GM19043 (cell line): ENCODE measurements at regions not wholly inside any gene's neighbourhood (a gene's known extent, or its start where the extent isn't known, plus 50 kb on each side); places are given as distances from the start of the nearest gene placed in this dataset.
"Not testable (repeated sequence)": the region's sequence is repeated elsewhere in the genome, so short reads cannot be mapped to it uniquely, and the experiment has no call there.

Source experiments
- ATAC-seq: cut with Tn5 transposase; IDR thresholded peaks from one replicate; pipeline ENCODE4 v1.9.1; 2021; ENCODE audit warnings: low read depth; ENCODE audit not compliant: unreplicated experiment

DNA sequence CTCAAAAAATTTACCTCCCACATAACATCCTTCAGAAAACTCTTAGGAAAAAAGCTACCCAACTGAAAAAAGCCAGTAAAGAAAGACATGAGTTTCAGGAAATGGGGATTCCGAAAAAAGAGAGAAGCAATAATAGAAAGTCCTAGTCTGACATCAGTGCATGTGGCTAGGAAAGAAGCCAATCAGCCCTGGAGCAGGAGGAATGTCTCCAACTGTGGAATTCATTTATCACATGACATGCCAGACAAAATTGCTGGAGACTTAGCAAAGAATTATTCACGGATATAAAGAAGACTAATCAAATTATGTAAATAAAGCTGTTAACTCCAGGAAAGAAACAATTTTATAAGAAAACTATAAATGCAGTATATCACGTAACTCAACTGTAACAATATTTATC is 258.9 kb upstream of the RARB start:
- ATAC-seq = no peak

DNA sequence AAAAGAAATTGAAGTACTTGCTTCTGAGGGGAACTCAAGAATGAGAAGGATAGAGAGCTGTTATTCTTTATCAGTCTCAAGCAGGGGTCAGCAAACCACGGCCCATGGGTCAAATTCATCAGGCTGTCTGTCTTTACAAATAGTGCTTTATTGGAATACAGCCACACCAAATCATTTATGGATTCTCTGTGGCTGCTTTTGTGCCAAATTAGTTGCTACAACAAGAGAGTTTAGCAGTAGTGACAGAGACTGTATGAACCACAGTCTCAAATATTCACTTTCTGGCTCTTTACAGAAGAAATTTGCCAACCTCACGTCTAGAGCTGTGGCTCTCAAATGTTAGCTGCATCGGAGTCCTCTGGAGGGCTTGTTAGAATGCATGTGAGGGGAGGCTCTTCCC is 258.0 kb upstream of the RARB start:
- no peak for ATAC-seq

DNA sequence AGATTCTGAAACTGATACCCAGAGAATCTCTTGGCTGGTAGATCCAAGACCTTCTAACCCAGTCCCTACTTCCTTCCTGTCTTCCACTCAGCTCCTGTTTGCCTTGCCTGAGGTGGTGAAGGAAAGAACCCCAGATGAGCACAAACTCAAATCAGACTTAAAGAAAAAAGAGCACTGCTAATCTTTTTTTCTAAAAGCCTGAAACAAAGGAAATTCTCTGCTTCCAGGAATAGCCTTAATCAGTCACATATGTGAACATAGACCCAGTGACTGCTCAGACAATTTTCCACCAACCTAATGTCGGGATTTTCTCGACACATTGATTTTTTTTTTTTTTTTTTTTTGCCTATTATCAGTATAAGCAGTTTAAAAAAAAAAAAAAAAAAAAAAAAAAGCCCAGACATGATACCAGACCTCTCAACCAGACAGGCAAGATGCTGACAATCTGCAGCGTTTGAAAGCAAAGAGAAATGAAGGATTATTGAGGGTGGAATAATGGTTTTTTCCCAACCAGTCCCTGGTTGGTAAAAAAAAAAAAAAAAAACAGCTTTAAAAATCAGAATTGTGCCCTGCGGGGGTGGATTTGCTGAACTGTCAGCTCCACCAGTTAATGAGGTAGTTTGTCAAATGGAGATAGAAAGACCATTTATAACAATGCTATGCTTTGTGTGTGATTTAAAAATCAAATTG is 256.8 kb upstream of the RARB start:
- no peak for ATAC-seq

DNA sequence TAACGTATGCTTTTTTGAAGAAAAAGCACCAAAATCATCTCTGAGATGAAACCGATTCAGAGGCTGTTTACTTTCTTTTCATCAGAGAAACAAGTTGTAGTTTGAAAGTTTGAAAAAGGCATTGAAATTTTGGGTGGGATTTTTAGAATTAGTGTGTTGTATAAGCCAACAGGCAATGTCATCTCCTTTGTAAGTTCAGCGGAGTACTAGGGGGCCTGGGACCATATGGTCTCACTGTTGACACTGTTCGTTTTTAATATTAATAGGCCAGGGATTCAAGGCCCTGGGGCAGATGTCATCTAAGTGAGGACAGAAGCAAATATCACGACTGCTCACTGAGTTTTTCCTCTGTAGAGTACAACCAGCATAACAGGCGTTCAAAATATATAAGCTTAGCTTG is 256.2 kb upstream of the RARB start:
- ATAC-seq = no peak

DNA sequence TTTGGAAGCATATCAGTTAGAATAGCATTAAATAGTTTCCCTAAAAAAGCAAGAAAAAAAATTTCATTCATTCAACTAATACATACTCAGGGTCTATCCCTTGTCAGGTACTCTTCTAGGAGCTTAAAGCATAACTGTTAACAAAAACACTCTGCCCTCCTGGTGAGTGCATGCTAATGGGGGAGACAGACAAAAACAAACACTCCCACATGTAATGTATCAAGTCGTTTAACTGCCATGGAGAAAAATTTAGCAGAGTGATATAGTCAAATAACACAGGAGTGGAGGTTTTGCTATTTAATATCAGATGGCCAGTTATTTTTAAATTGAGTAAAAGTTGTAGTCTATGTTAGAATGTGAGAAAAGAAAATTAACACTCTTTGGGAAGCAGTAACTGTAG is 254.5 kb upstream of the RARB start:
- no peak for ATAC-seq

DNA sequence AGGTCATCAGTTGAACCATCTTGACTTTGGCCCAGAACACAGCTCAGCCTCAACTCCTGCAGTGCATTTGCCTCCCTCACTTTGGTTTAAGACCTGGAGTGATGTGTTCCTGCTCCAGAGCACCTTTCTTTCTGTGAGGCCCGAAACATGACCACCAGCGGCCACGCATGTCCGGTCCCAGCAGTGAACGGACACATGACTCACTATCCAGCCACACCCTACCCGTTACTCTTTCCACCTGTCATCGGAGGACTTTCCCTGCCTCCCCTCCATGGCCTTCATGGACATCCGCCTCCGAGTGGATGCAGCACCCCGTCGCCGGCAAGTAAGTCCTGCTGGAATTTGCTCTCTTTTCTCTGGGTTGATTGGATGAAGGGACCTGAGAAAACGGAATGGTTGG is 253.8 kb upstream of the RARB start:
- ATAC-seq = no peak

DNA sequence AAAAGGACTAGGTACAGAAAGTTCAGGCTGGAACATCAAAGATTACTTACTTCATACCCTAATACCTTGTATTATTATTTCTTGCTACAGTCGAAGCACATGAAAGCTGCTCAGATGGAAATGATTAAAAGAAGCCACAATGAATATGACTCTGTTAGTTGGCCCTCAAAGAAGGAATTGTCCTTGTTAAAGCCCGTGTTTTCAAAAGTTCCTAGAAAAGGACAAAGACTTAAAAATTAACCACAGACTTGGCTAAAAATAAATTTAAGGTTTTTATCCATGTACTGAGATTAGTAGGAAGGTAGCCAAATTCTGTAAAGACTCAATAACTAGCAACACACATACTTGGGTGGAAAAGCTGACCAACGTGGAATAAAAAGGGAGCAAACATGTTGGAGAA is 251.0 kb upstream of the RARB start:
- ATAC-seq = no peak

DNA sequence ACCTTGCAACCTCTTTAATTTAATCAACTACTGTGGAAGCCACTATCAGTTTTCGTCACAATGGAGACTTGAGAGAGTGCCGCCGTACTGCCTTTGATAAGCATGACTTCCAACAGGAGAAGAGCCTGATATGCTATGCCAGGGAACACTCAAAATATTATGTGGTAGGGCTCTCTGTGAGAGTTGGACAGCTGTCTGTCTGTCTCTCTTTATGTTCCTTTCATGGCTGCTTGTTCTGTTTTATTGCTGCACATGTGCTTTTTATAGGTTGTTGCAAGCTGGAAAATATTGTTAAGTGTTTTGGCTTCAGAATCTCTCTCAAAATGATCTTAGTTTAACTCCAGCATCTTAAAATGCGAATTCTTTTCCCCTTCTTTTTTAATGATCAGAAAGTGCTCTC is 249.4 kb upstream of the RARB start:
- no peak for ATAC-seq

DNA sequence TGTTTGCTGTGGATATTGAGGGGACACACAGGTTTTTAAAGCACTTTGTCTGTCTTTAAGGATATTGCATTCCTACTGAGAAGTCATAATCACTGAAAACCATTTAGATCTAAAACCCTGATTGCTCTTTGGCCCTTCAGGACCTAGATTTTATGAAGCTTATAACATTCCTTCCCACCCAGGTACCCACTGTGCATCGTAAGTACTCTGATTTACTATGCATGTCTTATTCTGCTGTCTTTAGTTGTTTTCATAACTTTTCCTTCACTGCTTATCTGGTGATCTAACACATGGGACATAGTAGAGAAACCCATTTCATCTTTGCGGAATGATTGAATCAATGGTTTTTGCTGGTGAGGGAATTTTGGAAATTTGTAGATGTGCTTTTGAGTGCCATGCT is 247.0 kb upstream of the RARB start:
- no peak for ATAC-seq

DNA sequence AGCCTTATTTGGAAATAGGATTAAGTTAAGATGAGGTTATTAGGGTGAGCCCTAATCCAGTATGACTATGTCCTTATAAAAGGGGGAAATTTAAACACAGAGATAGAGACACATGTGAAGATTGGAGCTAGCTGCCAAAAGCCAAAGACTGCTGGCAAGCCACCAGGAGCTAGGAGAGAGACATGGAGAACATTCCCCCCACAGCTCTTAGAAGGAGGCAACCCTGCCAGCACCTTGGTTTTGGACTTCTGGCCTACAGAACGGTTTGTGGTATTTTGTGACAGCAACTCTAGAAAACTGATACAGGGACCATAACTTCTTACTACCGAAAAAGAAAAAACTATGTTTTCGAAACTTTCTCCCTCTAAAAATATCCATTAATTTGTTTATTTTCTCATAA is 245.3 kb upstream of the RARB start:
- no peak for ATAC-seq

DNA sequence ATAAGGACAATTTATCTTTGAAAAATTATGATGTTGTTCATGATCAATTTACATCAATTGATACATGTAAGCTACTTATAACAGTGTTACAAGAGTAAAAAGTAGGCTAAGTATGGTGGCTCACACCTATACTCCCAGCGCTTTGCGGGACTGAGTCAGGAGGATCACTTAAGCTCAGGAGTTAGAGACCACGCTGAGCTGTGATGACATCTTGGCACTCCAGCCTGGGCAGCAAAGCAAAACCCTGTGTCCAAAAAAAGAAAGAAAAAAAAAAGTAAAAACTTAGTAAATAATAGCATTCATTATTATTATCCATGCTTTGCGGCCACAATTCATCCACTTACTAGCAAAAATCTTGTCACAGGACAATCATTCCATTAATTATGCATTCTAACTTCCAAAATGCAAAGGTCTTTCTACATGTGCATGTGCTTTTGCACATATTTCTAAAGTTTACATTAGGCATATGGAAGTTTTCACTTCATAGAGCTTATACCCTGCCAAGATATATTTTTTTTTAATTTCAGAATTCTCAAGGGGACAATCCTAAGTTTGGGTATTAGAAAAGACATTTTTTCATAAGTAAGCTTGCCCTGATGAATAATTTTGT is 243.3 kb upstream of the RARB start:
- no peak for ATAC-seq

DNA sequence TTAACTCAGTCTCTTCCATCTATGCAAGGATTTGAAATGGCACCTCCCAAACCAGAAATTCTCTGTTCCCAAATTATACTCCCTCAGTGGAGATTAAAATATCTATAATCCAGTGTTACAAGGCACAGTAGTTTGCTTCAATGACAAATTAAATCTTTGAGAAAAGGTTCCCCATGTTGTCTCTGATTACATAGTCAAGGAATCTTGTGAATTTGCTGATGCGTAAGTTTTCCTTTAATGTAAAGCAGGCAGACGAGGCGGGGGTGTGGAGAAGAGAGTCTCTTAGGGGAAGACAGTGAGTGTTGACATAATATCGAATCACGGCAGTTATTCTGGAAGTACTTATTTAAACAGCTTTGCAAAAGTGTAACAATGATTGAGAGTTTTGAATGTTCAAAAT is 236.4 kb upstream of the RARB start:
- ATAC-seq = no peak

DNA sequence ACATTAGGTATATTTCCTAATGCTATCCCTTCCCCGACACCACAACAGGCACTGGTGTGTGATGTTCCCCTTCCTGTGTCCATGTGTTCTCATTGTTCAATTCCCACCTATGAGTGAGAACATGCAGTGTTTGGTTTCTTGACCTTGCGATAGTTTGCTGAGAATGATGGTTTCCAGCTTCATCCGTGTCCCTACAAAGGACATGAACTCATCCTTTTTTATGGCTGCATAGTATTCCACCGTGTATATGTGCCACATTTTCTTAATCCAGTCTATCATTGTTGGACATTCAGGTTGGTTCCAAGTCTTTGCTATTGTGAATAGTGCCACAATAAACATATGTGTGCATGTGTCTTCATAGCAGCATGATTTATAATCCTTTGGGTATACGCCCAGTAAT is 228.5 kb upstream of the RARB start:
- not testable (repeated sequence) for ATAC-seq

DNA sequence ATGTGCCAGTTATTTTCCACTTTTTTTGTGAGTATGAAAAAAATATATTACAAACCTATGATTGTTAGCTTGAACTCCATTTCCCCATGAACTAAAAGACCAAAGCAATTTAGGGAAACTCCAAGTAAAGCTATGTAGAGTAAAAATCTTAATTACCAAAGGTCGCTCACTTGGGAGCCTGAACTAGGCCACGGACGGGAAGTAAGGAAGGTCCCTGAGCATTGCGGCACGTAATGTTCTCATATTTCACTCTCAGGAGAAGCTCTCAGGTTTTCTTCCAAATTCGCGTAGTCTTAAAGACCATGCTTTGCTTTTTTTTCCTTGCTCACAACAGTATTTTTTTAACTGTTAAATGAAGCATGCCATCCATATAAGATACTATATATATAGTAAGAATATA is 215.3 kb upstream of the RARB start:
- ATAC-seq = no peak

DNA sequence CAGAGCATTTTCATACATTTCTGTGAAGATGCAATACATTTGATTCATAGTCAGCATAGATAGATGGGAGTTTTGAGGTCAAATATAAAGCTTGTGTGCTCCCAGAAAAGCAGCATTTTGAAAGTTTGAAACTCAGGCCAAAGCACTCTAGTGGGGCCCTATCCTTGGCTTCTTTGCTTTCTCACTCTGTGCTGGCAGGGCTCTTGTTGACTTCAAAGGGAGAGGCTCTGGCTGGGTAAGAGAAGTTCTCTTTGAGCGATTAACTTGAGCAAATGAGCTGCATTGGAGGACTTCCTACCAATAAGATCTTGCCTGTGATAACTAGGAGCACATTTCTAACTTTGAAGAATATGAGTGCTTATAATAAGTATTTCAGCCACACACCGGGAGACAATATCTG is 214.0 kb upstream of the RARB start:
- no peak for ATAC-seq

DNA sequence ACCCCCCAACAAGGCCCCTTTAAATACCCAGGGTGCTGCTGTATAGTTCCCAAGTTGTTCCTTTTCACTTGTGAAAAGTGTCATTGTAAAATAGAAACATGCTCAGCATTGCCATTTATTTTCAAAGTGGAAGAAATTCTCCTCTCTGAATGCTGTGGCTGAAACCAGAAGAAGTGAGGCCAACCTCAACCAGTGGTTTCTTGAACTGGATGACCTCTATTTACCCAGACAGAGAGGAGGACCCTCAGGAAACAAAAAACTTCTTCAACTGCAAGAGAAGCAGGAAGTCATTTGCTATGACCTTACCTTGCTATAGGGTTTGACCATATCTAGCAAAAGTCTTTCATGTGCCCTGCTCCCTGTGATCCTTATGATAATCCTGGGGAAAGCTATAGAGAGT is 209.7 kb upstream of the RARB start:
- ATAC-seq = no peak

DNA sequence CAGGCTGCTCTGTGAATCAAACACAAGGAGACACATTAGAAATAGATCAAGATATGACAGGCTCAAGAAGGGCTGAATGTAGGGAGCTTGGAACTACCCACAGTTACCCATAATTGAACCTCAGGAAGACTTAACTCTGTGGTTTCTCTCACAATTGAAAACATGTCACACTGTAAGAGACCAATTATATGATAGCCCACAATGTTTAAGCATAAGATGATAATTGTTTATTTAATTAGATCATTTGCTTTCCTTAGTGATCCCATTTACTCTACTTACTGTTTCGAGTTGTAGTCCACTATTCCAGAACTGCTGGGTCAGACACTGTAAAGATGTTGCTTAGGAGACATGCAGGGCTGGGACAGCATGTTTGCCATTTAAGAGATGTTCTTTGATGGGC is 201.3 kb upstream of the RARB start:
- ATAC-seq = no peak

DNA sequence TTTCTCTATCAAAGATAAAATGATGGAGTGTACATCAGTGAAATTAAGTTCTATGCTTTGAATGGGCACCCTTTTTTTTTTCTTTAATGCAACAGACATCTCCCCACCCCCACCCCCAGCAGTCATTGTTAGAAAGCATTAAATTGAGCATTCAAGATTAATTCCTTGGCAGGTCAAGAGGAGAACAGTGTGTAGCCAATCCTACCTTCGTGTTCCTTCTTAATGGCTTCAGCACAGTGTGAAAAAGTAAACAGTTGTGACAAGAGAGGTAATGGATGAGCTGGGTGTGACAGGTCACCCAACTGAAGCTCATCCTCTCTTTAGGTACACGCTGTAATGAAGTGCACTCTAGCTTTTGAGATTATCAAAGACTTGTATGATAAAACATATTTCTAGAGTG is 198.5 kb upstream of the RARB start:
- no peak for ATAC-seq

DNA sequence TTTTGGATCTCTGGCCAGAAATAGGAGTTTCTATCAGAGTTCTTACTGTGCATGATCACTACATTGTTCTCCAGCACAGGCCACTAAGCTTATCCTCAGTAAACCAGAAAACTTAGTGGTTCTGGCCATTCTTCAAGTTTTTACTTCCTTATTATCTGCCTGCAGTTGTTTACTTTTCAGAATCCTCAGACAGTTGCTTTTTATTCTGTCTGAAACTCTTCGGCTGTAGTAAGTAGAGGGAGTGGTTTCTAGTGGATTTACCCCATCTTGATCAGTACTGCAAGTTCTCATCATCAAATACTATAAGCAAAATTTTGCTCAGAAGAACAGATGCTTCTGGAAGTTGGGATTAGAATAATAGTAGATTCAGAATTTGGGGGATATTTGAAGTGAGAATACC is 193.0 kb upstream of the RARB start:
- ATAC-seq = no peak

DNA sequence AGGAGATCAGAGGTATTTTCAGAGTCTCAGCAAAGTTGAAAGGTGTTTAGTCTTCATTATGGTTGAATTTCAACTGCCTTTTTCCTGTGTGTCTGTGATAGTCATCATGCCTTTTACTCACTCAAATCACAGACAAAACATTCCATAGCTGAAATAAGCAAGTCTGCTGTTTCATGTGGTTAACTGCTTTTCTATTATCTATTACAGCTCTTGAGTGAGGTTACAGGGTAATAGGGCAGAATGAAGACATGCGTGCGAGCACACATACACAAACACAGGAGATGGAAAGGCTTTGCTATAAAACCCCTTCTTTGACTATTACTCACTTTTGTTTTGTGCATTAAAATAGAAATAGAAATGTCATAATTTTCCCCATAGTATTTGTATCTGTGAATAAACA is 192.6 kb upstream of the RARB start:
- no peak for ATAC-seq

DNA sequence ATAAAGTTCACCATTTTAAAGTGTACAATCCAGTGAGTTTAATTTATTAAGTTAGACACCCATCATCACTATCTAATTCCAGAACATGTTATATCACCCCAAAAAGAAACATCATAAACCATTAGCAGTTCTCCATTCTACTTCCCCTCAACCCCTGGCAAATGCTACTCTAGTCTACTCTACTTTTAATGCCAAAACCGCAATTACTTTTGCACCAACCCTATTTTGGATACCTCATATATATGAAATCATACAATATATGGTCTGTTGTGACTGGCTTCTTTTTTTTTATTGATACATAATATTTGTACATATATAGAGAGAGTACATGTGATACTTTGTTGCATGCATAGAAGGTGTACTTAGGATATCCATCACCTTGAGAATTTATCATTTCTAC is 190.5 kb upstream of the RARB start:
- ATAC-seq = no peak

DNA sequence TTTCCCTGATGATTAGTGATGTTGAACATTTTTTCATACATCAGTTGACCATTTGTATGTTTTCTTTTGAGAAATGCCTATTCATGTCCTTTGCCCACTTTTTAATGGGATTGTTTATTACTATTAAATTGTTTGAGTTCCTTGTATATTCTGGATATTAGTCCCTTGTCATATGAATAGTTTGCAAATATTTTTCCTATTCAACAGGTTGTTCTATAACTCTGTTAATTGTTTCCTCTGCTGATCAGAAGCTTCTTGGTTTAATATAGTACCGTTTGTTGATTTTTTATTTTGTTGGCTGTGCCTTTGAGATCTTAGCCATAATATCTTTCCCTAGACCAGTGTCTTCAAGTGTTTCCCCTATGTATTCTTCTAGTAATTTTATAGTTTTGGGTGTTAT is 189.0 kb upstream of the RARB start:
- ATAC-seq = no peak

DNA sequence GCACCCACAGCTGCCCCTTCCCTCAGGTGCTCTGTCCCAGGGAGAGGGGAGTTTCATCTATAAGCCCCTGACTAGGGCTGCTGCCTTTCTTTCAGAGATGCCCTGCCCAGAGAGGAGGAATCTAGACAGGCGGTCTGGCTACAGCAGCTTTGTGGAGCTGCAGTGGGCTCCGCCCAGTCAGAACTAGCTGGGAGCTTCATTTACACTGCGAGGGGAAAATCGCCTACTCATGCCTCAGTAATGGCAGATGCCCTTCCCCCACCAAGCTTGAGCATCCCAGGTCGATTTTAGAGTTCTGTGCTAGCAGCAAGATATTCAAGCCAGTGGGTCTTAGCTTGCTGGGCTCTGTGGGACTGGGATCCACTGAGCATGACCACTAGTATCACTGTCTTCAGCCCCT is 181.2 kb upstream of the RARB start:
- no peak for ATAC-seq
